ENCODE measurements at regions not wholly inside any gene's neighbourhood (a gene's known extent, or its start where the extent isn't known, plus 50 kb on each side); places are given as distances from the start of the nearest gene placed in this dataset.

- DNase-seq, result no peak
Observed at GRCh38 chr10:88174391-88174790, 311.0 kb downstream of the PTEN start.

- DNase-seq, result no peak
Observed at GRCh38 chr10:88178758-88179157, 315.3 kb downstream of the PTEN start.

GRCh38 chr10:88179831-88180230 is 316.4 kb downstream of the PTEN start:
- no peak for DNase-seq

GRCh38 chr10:88181902-88182600 is 318.6 kb downstream of the PTEN start:
- DNase-seq, result no peak

GRCh38 chr10:88182601-88182930 is 319.1 kb downstream of the PTEN start:
- DNase-seq, result no peak

GRCh38 chr10:88184543-88185297 is 321.3 kb downstream of the PTEN start:
- no peak for DNase-seq

- no peak for DNase-seq
Observed at GRCh38 chr10:88185830-88186229, 322.4 kb downstream of the PTEN start.

GRCh38 chr10:88186335-88186734 is 322.9 kb downstream of the PTEN start:
- no peak for DNase-seq

GRCh38 chr10:88187472-88187871 is 324.0 kb downstream of the PTEN start:
- DNase-seq, result no peak

- DNase-seq, result no peak
Observed at GRCh38 chr10:88190123-88190522, 326.7 kb downstream of the PTEN start.

GRCh38 chr10:88190540-88191235 is 327.3 kb downstream of the PTEN start:
- DNase-seq, result no peak

GRCh38 chr10:88193018-88193417 is 329.6 kb downstream of the PTEN start:
- DNase-seq, result no peak

GRCh38 chr10:88194041-88194887 is 330.8 kb downstream of the PTEN start:
- DNase-seq, result peak; percentile 16 to 65

GRCh38 chr10:88194961-88195367 is 331.5 kb downstream of the PTEN start:
- no peak for DNase-seq

GRCh38 chr10:88195841-88196240 is 332.4 kb downstream of the PTEN start:
- DNase-seq, result no peak

GRCh38 chr10:88196291-88196690 is 332.9 kb downstream of the PTEN start:
- no peak for DNase-seq

- DNase-seq, result no peak
Observed at GRCh38 chr10:88198023-88198422, 334.6 kb downstream of the PTEN start.

- DNase-seq, result no peak
Observed at GRCh38 chr10:88200312-88201032, 337.0 kb downstream of the PTEN start.

- no peak for DNase-seq
Observed at GRCh38 chr10:88205842-88206446, 342.5 kb downstream of the PTEN start.

GRCh38 chr10:88207121-88207546 is 343.7 kb downstream of the PTEN start:
- no peak for DNase-seq

- DNase-seq, result no peak
Observed at GRCh38 chr10:88209231-88209630, 345.8 kb downstream of the PTEN start.

Data from CD4-positive, alpha-beta T cell treated with Interferon alpha-2 for 1 hour (primary cell).